Karpas-422 (cell line): ENCODE measurements at regions not wholly inside any gene's neighbourhood (a gene's known extent, or its start where the extent isn't known, plus 50 kb on each side); places are given as distances from the start of the nearest gene placed in this dataset.

ENCODE experiments used
- DNase-seq: peaks from one replicate; pipeline ENCODE4 v3.0.0-alpha.2; 2015
- H2AFZ ChIP-seq: fragments of 200-600 bp; sonication (generic); 2 replicates; pipeline ENCODE4 v1.6.1; 2014; ENCODE audit warnings: antibody characterized with exemption, low read length, mixed read lengths
- H3K27ac ChIP-seq: fragments of 200-600 bp; sonication (generic); 2 replicates; pipeline ENCODE4 v1.5.1; 2014; ENCODE audit warnings: mild to moderate bottlenecking, low read length, moderate library complexity
- H3K27me3 ChIP-seq: fragments of 200-600 bp; sonication (generic); 2 replicates; pipeline ENCODE4 v1.6.1; 2014; ENCODE audit warnings: low read length, mixed read lengths
- H3K36me3 ChIP-seq: fragments of 200-600 bp; sonication (generic); 2 replicates; pipeline ENCODE4 v1.6.1; 2014; ENCODE audit warnings: low read length, mixed read lengths; ENCODE audit not compliant: insufficient read depth
- H3K4me1 ChIP-seq: fragments of 200-600 bp; sonication (generic); 2 replicates; pipeline ENCODE4 v1.6.1; 2014; ENCODE audit warnings: mild to moderate bottlenecking, low read length, mixed read lengths
- H3K4me2 ChIP-seq: fragments of 200-600 bp; sonication (generic); 2 replicates; pipeline ENCODE4 v1.6.1; 2014; ENCODE audit warnings: low read length, low read depth, mild to moderate bottlenecking; ENCODE audit not compliant: poor library complexity, severe bottlenecking
- H3K4me3 ChIP-seq: fragments of 200-600 bp; sonication (generic); 2 replicates; pipeline ENCODE4 v1.5.1; 2014; ENCODE audit warnings: mild to moderate bottlenecking, antibody characterized with exemption, low read length, mixed read lengths
- H3K79me2 ChIP-seq: fragments of 200-600 bp; sonication (generic); 2 replicates; pipeline ENCODE4 v1.6.1; 2014; ENCODE audit warnings: mild to moderate bottlenecking, low read length, mixed read lengths
- H3K9ac ChIP-seq: fragments of 200-600 bp; sonication (generic); 2 replicates; pipeline ENCODE4 v1.6.0; 2014; ENCODE audit warnings: low read length
- H3K9me2 ChIP-seq: fragments of 200-600 bp; sonication (generic), shearing (Covaris generic); replicated peaks from 2 replicates; pipeline ENCODE4 v1.6.0; 2014; ENCODE audit warnings: mild to moderate bottlenecking, low read length, moderate library complexity; ENCODE audit not compliant: insufficient read depth
- H3K9me3 ChIP-seq: fragments of 300-700, 200-600 bp; sonication (generic); 2 replicates; pipeline ENCODE4 v1.6.1; 2014; ENCODE audit warnings: low read length, mixed read lengths
- H4K20me1 ChIP-seq: fragments of 200-600 bp; sonication (generic); 2 replicates; pipeline ENCODE4 v1.6.1; 2014; ENCODE audit warnings: mild to moderate bottlenecking, antibody characterized with exemption, low read length, low read depth; ENCODE audit not compliant: insufficient read depth

- H3K79me2 ChIP-seq: no peaks in the 10 kb centered on the region
- H3K36me3 ChIP-seq: no peaks in the 10 kb centered on the region
- H3K4me3 ChIP-seq: no peak overlapping the region
- H3K4me1 ChIP-seq: no peaks in the 10 kb centered on the region
- H3K27me3 ChIP-seq: no peaks in the 10 kb centered on the region
- no peak overlapping the region for H3K9ac ChIP-seq
- no peak overlapping the region for H2AFZ ChIP-seq
- H3K4me2 ChIP-seq: no peak overlapping the region
- no peak overlapping the region for H3K27ac ChIP-seq
- no peaks in the 10 kb centered on the region for H4K20me1 ChIP-seq
- no peaks in the 10 kb centered on the region for H3K9me3 ChIP-seq
- H3K9me2 ChIP-seq: no peaks in the 10 kb centered on the region
- no peak for DNase-seq
Measured at GRCh38 chr7:24478137-24478655, 95.1 kb upstream of the PALS2 start.

DNA sequence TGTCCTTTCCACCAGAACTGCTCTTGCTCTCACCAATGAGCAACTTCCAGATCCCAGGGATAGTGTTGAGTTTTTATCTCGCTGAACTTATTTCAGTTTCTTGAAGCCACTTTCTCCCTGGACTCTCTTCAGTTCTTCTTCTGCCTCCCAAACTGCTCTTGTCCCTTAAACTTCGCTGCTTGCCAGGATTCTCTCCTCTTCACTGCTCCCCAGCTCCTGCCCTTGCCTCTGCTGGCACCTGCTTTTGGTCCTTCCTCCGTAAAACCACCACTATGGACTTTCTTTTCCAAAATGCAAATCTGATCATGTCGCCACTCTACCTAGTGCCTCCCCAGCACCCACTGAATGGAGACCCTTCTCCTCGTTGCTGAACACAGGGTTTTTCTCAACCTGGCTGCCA lies 92.8 kb upstream of the PALS2 start:
- Histone ChIP-seq H3K27me3 (no peaks in the 10 kb centered on the region), H3K4me1 (no peaks in the 10 kb centered on the region), H3K9me3 (no peaks in the 10 kb centered on the region), H2AFZ (no peak overlapping the region), H3K4me3 (no peak overlapping the region), H3K4me2 (no peak overlapping the region), H3K79me2 (no peaks in the 10 kb centered on the region), H3K9me2 (no peaks in the 10 kb centered on the region), H3K36me3 (no peaks in the 10 kb centered on the region), H4K20me1 (no peaks in the 10 kb centered on the region), H3K9ac (no peak overlapping the region), H3K27ac (no peak overlapping the region)
- DNase-seq: no peak

DNA sequence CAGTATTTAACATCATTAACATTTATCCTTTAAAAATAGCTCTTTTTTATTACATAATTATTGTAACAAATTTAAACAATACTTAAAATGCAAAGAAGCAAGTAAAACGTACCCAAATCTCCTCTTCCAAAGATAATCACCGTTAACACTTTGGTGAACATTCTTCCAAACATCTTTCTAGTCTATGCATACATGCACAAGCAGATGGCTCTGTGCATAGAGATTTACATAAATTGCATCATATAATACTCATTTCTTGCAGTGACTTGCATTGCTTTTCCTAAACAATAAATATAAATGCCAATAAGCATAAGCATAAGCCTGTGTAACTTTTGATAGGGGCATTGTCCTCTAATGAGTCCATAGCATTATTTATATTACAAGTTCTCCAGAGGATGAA lies 89.4 kb upstream of the PALS2 start:
- Histone ChIP-seq H3K36me3 (no peaks in the 10 kb centered on the region), H3K27me3 (no peaks in the 10 kb centered on the region; the same call in 1 of the 2 replicates), H3K9me3 (no peaks in the 10 kb centered on the region), H2AFZ (no peak overlapping the region), H3K9ac (no peak overlapping the region), H3K9me2 (no peaks in the 10 kb centered on the region), H3K4me3 (no peak overlapping the region), H3K4me1 (no peaks in the 10 kb centered on the region), H3K4me2 (no peak overlapping the region), H4K20me1 (no peaks in the 10 kb centered on the region), H3K79me2 (no peaks in the 10 kb centered on the region), H3K27ac (no peak overlapping the region)
- no peak for DNase-seq

DNA sequence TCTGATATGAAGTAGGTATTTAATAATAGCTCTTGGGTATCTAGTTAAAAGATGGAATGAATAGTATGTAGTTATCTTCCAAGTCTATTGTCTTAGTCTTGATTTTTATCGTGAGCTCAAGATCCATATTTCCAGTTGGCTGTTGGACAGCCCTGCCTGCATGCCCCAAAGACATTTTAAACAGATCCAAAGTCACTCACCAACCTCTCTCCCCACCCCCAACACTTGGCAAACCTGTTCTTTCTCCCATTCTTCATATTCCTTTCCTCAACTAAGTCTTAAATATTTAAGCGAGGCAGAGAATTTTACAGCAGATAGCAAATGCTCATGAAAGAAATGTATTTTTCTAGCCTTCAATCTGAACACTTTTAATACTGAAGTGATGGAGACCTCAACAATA lies 80.7 kb upstream of the PALS2 start:
- Histone ChIP-seq H3K79me2 (no peaks in the 10 kb centered on the region), H3K4me3 (no peak overlapping the region), H3K27ac (no peak overlapping the region), H3K36me3 (no peaks in the 10 kb centered on the region), H3K9ac (no peak overlapping the region), H3K4me1 (no peaks in the 10 kb centered on the region), H4K20me1 (no peaks in the 10 kb centered on the region), H3K4me2 (no peak overlapping the region), H3K27me3 (no peaks in the 10 kb centered on the region), H3K9me3 (no peaks in the 10 kb centered on the region), H3K9me2 (no peaks in the 10 kb centered on the region), H2AFZ (no peak overlapping the region)
- no peak for DNase-seq

DNA sequence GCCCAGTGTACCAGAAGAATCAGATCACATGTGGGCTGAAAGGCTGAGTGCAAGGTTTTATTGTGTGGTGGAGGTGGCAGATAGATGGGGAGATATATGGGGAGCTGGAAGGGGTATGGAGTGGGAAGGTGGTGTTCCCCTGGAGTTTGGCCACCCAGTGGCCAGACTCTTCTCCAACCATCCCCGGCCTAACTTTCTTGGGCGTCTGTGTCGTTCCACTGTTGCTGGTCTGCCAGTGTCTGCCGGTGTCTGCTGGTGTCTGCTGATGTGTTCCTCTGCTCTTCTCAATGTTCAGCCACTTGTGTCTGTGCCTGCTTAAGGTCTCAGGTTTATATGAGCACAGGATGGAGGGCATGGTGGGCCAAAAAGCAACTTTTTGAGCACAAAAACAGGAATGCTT lies 78.4 kb upstream of the PALS2 start:
- Histone ChIP-seq H3K4me3 (no peak overlapping the region), H3K4me1 (no peaks in the 10 kb centered on the region), H3K9me3 (no peaks in the 10 kb centered on the region), H3K9me2 (no peaks in the 10 kb centered on the region), H3K9ac (no peak overlapping the region), H3K27ac (no peak overlapping the region), H3K79me2 (no peaks in the 10 kb centered on the region), H3K4me2 (no peak overlapping the region), H3K27me3 (no peaks in the 10 kb centered on the region), H2AFZ (no peak overlapping the region), H4K20me1 (no peaks in the 10 kb centered on the region), H3K36me3 (no peaks in the 10 kb centered on the region)
- no peak for DNase-seq

DNA sequence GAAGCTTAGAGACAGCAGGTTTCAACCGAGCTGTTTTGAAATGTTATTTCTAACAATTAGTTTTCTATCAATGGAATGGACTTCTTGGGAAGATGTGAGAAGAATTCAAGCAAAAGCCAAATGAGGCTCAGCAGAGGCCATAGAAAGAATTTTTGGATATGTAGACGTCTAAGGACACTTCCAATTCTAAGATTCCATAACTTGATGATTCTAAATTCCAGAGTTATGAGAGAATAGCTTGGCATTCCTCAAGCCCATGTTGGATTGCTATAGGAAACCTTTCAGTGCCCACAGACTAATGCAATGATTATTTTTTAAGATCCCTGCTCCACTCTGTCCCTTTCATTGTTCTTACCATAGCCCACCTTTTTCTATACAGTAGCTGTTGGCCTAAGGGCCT lies 77.2 kb upstream of the PALS2 start:
- H3K27me3 ChIP-seq: no peaks in the 10 kb centered on the region
- DNase-seq: no peak
- no peaks in the 10 kb centered on the region for H3K4me1 ChIP-seq
- no peak overlapping the region for H2AFZ ChIP-seq
- no peaks in the 10 kb centered on the region for H3K9me3 ChIP-seq
- H4K20me1 ChIP-seq: no peaks in the 10 kb centered on the region
- H3K36me3 ChIP-seq: no peaks in the 10 kb centered on the region
- H3K9me2 ChIP-seq: no peaks in the 10 kb centered on the region
- no peaks in the 10 kb centered on the region for H3K79me2 ChIP-seq
- no peak overlapping the region for H3K4me2 ChIP-seq
- H3K4me3 ChIP-seq: no peak overlapping the region
- no peak overlapping the region for H3K9ac ChIP-seq
- no peak overlapping the region for H3K27ac ChIP-seq

DNA sequence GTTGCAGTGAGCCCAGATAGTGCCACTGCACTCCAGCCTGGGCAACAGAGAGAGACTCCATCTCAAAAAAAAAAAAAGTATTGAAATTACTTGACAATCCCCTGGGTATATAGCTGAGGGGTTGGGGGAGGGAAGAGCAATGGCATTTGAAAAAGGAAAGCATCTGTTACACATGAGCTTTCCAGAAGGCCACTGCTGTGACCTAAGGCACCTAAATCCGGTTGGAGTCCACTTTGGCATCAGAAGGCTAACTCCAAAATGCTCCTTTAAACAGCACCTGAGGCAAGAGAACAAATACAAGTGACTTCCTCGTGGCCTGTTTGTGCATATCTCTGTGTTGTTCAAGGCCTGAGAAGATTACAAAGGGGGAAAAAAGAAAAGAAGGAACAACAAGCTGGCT lies 74.8 kb upstream of the PALS2 start:
- H3K4me1 ChIP-seq: no peaks in the 10 kb centered on the region
- no peak overlapping the region for H3K27ac ChIP-seq
- H3K27me3 ChIP-seq: no peaks in the 10 kb centered on the region
- no peak overlapping the region for H3K4me2 ChIP-seq
- no peaks in the 10 kb centered on the region for H3K79me2 ChIP-seq
- no peak overlapping the region for H3K9ac ChIP-seq
- H3K9me2 ChIP-seq: no peaks in the 10 kb centered on the region
- no peak for DNase-seq
- H3K4me3 ChIP-seq: no peak overlapping the region
- H4K20me1 ChIP-seq: no peaks in the 10 kb centered on the region
- no peaks in the 10 kb centered on the region for H3K9me3 ChIP-seq
- no peak overlapping the region for H2AFZ ChIP-seq
- no peaks in the 10 kb centered on the region for H3K36me3 ChIP-seq

- H3K9me3 ChIP-seq: no peaks in the 10 kb centered on the region
- no peak overlapping the region for H3K4me3 ChIP-seq
- no peaks in the 10 kb centered on the region for H3K9me2 ChIP-seq
- DNase-seq: no peak
- no peaks in the 10 kb centered on the region for H3K27me3 ChIP-seq
- H3K36me3 ChIP-seq: no peaks in the 10 kb centered on the region
- H2AFZ ChIP-seq: no peak overlapping the region
- H3K4me1 ChIP-seq: no peaks in the 10 kb centered on the region
- H4K20me1 ChIP-seq: no peaks in the 10 kb centered on the region
- H3K79me2 ChIP-seq: no peaks in the 10 kb centered on the region
- H3K4me2 ChIP-seq: no peak overlapping the region
- no peak overlapping the region for H3K27ac ChIP-seq
- no peak overlapping the region for H3K9ac ChIP-seq
Measured at GRCh38 chr7:24499871-24500270, 73.4 kb upstream of the PALS2 start.

DNA sequence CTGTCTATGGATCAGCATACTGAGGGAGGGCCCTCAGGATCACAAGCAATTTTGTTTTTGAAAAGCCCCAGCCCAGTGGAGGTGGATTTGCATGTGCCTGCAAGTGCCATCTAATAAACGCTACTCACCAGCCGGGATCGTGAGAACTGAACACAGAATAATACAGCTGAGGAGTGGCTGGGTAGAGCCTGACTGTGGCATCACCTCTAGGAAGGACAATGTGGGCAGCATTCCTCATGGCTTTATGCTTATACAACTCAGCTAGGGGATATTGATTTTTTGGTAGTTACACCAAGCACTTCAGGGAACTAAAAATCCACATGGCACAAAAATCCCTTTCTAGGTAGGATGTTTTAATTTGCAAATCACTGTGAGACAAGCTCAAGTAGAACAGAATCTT lies 72.7 kb upstream of the PALS2 start:
- no peaks in the 10 kb centered on the region for H3K4me1 ChIP-seq
- H4K20me1 ChIP-seq: no peaks in the 10 kb centered on the region
- no peaks in the 10 kb centered on the region for H3K36me3 ChIP-seq
- no peaks in the 10 kb centered on the region for H3K9me2 ChIP-seq
- no peak overlapping the region for H3K27ac ChIP-seq
- no peak overlapping the region for H2AFZ ChIP-seq
- no peak for DNase-seq
- H3K4me3 ChIP-seq: no peak overlapping the region
- H3K4me2 ChIP-seq: no peak overlapping the region
- H3K79me2 ChIP-seq: no peaks in the 10 kb centered on the region
- no peaks in the 10 kb centered on the region for H3K27me3 ChIP-seq
- H3K9ac ChIP-seq: no peak overlapping the region
- no peaks in the 10 kb centered on the region for H3K9me3 ChIP-seq
